CD4-positive, alpha-beta memory T cell (primary cell): ENCODE measurements at regions not wholly inside any gene's neighbourhood (a gene's known extent, or its start where the extent isn't known, plus 50 kb on each side); places are given as distances from the start of the nearest gene placed in this dataset.

Experiments
- CTCF ChIA-PET: fragments of 350-600 bp; sonication (Branson Sonifier 250); formaldehyde crosslinking; loops from one replicate; lab custom pipeline; 2021; ENCODE audit warnings: inconsistent platforms; ENCODE audit not compliant: partially characterized antibody; lab: Charles Lee
- POLR2A ChIA-PET: fragments of 350-600 bp; sonication (Branson Sonifier 250); formaldehyde crosslinking; loops from one replicate; lab custom pipeline; 2021; ENCODE audit not compliant: partially characterized antibody; lab: Charles Lee
- DNase-seq, 5 donors: peaks; one replicate each; pipeline versions ENCODE4 v3.0.0 to v3.0.0-alpha.2; 2020 to 2022; ENCODE audit warnings: mixed read lengths in 1 of 5
- H3K27ac ChIP-seq: one replicate; pipeline ENCODE4 v1.7.0; 2013; ENCODE audit warnings: low read depth, low read length
- H3K27me3 ChIP-seq: 2 replicates; pipeline ENCODE4 v1.7.0; 2013; ENCODE audit warnings: mild to moderate bottlenecking, low read length, moderate library complexity; ENCODE audit not compliant: insufficient read depth
- H3K36me3 ChIP-seq: 2 replicates; pipeline ENCODE4 v1.7.0; 2013; ENCODE audit warnings: mild to moderate bottlenecking, low read length, moderate library complexity; ENCODE audit not compliant: insufficient read depth
- H3K4me1 ChIP-seq: 2 replicates; pipeline ENCODE4 v1.7.0; 2013; ENCODE audit warnings: mild to moderate bottlenecking, low read length, moderate library complexity; ENCODE audit not compliant: insufficient read depth
- H3K4me3 ChIP-seq, 2 donors: one replicate each; pipeline ENCODE4 v1.7.0; 2013; ENCODE audit warnings: low read length in 2 of 2, mild to moderate bottlenecking in 1 of 2
- H3K9me3 ChIP-seq, 2 donors: one replicate each; pipeline ENCODE4 v1.7.0; 2013; ENCODE audit warnings: low read length in 2 of 2, control low read depth in 1 of 2; ENCODE audit not compliant: control insufficient read depth in 1 of 2
- H3K27ac Mint-ChIP-seq, 7 donors: one replicate each; pipeline ENCODE4 v1.8.0; 2020 to 2021; ENCODE audit warnings: mixed read lengths in 7 of 7, mild to moderate bottlenecking in 6 of 7, inconsistent platforms in 3 of 7, moderate library complexity in 3 of 7
- H3K27me3 Mint-ChIP-seq, 2 donors: one replicate each; pipeline ENCODE4 v1.8.0; 2020 to 2021; ENCODE audit warnings: mixed read lengths in 2 of 2
- H3K36me3 Mint-ChIP-seq, 2 donors: one replicate each; pipeline ENCODE4 v1.8.0; 2020 to 2021; ENCODE audit warnings: mixed read lengths in 2 of 2, inconsistent platforms in 1 of 2, mild to moderate bottlenecking in 1 of 2
- H3K4me1 Mint-ChIP-seq, 4 donors: one replicate each; pipeline ENCODE4 v1.8.0; 2020 to 2021; ENCODE audit warnings: mixed read lengths in 4 of 4, mild to moderate bottlenecking in 1 of 4
- H3K4me3 Mint-ChIP-seq, 8 donors: one replicate each; pipeline ENCODE4 v1.8.0; 2020 to 2021; ENCODE audit warnings: mixed read lengths in 8 of 8, mild to moderate bottlenecking in 7 of 8, moderate library complexity in 6 of 8, inconsistent platforms in 3 of 8
- H3K9me3 Mint-ChIP-seq, 8 donors: one replicate each; pipeline ENCODE4 v1.8.0; 2020 to 2021; ENCODE audit warnings: mixed read lengths in 8 of 8, mild to moderate bottlenecking in 5 of 8, inconsistent platforms in 3 of 8, moderate library complexity in 1 of 8
- intact Hi-C: fragments of 100-400 bp; cut with micrococcal nuclease; formaldehyde crosslinking; loops from one replicate; pipeline ENCODE4 v1.15.1; 2023

DNA sequence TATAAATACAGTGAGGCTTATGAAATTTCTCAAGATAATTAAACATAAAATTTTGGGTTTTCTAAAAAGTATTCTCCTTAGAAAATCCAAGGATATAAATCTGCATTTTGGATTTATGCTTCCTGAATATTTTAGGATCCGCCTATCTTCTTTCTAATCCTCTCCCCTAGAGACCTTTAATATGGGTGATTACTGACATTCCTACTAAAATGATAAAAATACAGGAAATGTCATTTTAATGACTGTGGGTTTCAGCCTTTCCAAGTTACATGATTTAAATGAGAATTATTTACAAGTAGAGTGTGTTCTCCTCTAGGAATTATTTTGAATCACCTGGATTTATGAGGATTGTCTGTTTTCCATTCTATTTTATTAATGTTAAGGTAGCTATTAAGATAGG is 150.4 kb downstream of the C7orf25 start:
- Mint-ChIP-seq H3K36me3 (no peaks in the 10 kb centered on the region), H3K27me3 (peaks cover 4 to 8% of the 10 kb centered on the region in 2 donors), H3K9me3 (peaks cover 0 to 6% (median 2%) of the 10 kb centered on the region in 8 donors), H3K27ac (no peak overlapping the region), H3K4me1 (no peaks in the 10 kb centered on the region), H3K4me3 (no peak overlapping the region)
- no peak for DNase-seq
- CTCF ChIA-PET = no interaction called here
- Histone ChIP-seq H3K27me3 (no peaks in the 10 kb centered on the region), H3K4me1 (no peaks in the 10 kb centered on the region), H3K27ac (no peak overlapping the region), H3K36me3 (no peaks in the 10 kb centered on the region), H3K4me3 (no peak overlapping the region), H3K9me3 (no peaks in the 10 kb centered on the region)
- POLR2A ChIA-PET = no interaction called here
- intact Hi-C loops = no loop called here

DNA sequence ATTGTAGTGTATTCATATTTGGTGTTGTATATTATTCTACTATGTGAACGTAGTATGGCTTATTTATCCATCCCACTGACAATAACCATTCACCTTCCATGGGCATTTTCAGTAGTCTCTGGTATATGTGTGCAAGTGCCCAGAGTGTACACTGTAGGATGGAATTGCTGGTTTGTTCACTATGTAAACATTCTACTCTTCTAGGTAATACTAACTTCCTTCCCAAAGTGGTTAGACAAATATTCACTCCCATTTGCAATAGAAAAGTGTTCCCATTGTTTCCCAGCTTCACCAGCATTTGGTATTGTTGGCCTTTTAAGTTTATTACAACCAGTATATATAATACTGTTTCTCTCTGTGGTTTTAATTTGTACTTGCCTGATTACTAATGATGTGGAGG is 153.7 kb downstream of the C7orf25 start:
- Mint-ChIP-seq H3K27ac (no peak overlapping the region), H3K4me3 (no peak overlapping the region), H3K36me3 (no peaks in the 10 kb centered on the region), H3K4me1 (no peaks in the 10 kb centered on the region), H3K27me3 (peaks cover 3 to 4% of the 10 kb centered on the region in 2 donors), H3K9me3 (peaks cover 0 to 4% (median under 1%) of the 10 kb centered on the region in 8 donors)
- ChIA-PET POLR2A (no interaction called here), CTCF (interaction anchor here (1.5 kb wide), 1 partner anchor 12 kb away, joined by 4 read pairs; no protein-coding TSS in a partner anchor)
- Histone ChIP-seq H3K27me3 (no peaks in the 10 kb centered on the region), H3K36me3 (no peaks in the 10 kb centered on the region), H3K4me1 (no peaks in the 10 kb centered on the region), H3K9me3 (no peaks in the 10 kb centered on the region), H3K4me3 (no peak overlapping the region), H3K27ac (no peak overlapping the region)
- DNase-seq = no peak
- intact Hi-C loops = no loop called here

DNA sequence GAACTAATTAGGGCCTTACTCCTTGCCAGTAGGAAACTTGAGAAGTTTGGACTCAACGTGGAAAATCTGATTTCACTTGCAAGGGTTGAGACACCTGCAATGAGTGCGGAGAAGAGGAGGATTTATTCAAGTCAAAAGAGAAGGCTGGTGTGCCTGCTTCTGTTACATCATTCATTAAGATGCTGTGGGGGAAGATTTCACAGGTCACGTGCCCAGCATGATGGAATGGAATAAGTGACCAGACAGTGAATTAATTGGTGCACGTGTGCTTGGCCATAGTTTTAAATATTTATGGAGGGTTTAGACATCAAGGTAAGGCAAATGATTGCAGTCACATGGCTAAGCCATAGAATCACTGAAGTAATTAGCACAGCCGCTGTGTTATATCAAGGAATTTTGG is 155.0 kb downstream of the C7orf25 start:
- ChIA-PET POLR2A (no interaction called here), CTCF (no interaction called here)
- peaks cover 1 to 6% of the 10 kb centered on the region in 2 donors for H3K27me3 Mint-ChIP-seq
- intact Hi-C loops = no loop called here
- no peaks in the 10 kb centered on the region for H3K27me3 ChIP-seq
- no peaks in the 10 kb centered on the region for H3K36me3 Mint-ChIP-seq
- no peak for DNase-seq
- no peaks in the 10 kb centered on the region for H3K4me1 Mint-ChIP-seq
- H3K4me3 ChIP-seq = no peak overlapping the region
- no peaks in the 10 kb centered on the region for H3K4me1 ChIP-seq
- H3K36me3 ChIP-seq = no peaks in the 10 kb centered on the region
- no peak overlapping the region for H3K27ac ChIP-seq
- no peak overlapping the region for H3K4me3 Mint-ChIP-seq
- no peak overlapping the region for H3K27ac Mint-ChIP-seq
- peaks cover 0 to 6% (median 0%) of the 10 kb centered on the region in 8 donors for H3K9me3 Mint-ChIP-seq
- no peaks in the 10 kb centered on the region for H3K9me3 ChIP-seq

DNA sequence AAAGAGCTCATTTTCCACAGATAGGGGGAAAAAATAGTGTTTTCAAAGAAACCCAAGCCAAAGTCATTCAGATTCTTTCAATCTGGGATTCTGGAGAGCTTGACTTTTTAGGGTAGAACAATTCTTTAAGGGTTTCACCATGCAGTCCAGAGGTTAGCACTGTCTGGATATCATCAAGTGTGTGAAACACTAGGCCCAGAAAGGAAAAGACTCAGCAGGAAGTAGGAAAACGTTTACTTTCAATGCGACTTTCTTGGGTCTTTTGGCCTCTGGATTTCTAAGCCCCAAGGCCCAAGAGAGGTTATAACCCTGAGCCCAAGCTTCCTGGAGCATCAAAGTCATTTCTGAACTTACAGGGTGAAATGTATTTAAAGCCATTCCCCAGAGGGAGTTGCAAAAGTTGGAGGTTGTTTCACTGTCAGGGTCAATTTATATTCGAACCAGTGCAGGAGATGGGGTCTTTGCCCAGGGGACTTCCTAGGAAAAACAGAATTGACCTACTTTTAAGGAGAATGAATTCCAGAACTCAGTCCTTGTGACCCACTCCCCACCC is 158.0 kb downstream of the C7orf25 start:
- H3K4me3 ChIP-seq = no peak overlapping the region
- Mint-ChIP-seq H3K27me3 (peaks cover under 1 to 5% of the 10 kb centered on the region in 2 donors), H3K27ac (no peak overlapping the region), H3K36me3 (no peaks in the 10 kb centered on the region), H3K4me1 (no peaks in the 10 kb centered on the region), H3K4me3 (no peak overlapping the region), H3K9me3 (peaks cover 0 to 6% (median 2%) of the 10 kb centered on the region in 8 donors)
- no peak overlapping the region for H3K27ac ChIP-seq
- ChIA-PET POLR2A (no interaction called here), CTCF (no interaction called here)
- H3K9me3 ChIP-seq = no peaks in the 10 kb centered on the region
- H3K27me3 ChIP-seq = no peaks in the 10 kb centered on the region
- H3K36me3 ChIP-seq = no peaks in the 10 kb centered on the region
- no peak for DNase-seq
- no peaks in the 10 kb centered on the region for H3K4me1 ChIP-seq
- intact Hi-C loops = no loop called here

DNA sequence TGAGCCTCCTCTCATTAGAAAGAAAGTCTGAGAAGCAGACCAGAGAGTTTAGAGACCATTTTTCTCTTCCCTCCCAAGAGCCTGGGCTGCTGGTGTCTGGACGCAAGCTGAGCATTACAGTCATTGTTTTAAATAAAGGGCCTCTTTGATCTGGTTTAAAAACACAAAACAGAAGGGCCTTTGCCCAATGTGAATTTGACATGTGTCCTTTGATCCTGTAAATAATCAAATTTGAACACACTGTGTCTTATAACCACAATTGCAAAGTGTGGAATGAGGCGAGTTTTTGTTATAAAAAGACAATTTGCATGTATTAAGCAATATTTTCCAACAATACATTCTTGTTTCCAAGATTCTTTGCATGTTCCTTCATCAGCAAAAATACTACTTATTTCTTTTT is 158.5 kb downstream of the C7orf25 start:
- Mint-ChIP-seq H3K4me1 (no peaks in the 10 kb centered on the region), H3K27me3 (peaks cover 0 to 4% of the 10 kb centered on the region in 2 donors), H3K4me3 (no peak overlapping the region), H3K36me3 (no peaks in the 10 kb centered on the region), H3K9me3 (peaks cover 0 to 6% (median 2%) of the 10 kb centered on the region in 8 donors), H3K27ac (no peak overlapping the region)
- Histone ChIP-seq H3K4me1 (no peaks in the 10 kb centered on the region), H3K4me3 (no peak overlapping the region), H3K36me3 (no peaks in the 10 kb centered on the region), H3K27me3 (no peaks in the 10 kb centered on the region), H3K9me3 (no peaks in the 10 kb centered on the region), H3K27ac (no peak overlapping the region)
- CTCF ChIA-PET = no interaction called here
- DNase-seq = no peak
- POLR2A ChIA-PET = no interaction called here
- intact Hi-C loops = no loop called here

DNA sequence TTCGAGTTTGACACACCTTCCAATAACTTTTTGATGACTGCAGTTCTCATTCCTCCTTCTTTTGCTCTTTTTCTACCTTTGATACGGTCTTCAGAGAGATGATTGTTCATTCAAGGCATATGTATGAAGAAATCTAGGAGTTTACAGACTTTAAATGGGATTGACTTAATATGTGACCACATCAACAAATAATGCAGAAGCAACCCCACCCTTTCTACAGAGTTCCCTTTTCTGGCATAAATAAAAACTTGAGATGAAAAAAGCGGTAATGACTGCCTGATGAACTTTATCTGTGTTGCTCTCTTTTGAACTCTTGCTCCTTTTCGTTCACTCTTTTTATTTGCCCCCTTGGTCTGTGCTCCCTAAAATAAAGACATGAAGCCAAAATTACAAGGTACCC is 161.7 kb downstream of the C7orf25 start:
- Mint-ChIP-seq H3K36me3 (no peaks in the 10 kb centered on the region), H3K4me3 (no peak overlapping the region), H3K4me1 (no peaks in the 10 kb centered on the region), H3K27me3 (peaks cover 0 to 4% of the 10 kb centered on the region in 2 donors), H3K27ac (no peak overlapping the region), H3K9me3 (peaks cover 0 to 15% (median 3%) of the 10 kb centered on the region in 8 donors)
- H3K36me3 ChIP-seq = no peaks in the 10 kb centered on the region
- ChIA-PET POLR2A (no interaction called here), CTCF (no interaction called here)
- no peak overlapping the region for H3K4me3 ChIP-seq
- H3K27ac ChIP-seq = no peak overlapping the region
- H3K27me3 ChIP-seq = no peaks in the 10 kb centered on the region
- H3K9me3 ChIP-seq = no peaks in the 10 kb centered on the region
- DNase-seq = no peak
- H3K4me1 ChIP-seq = no peaks in the 10 kb centered on the region
- intact Hi-C loops = no loop called here

DNA sequence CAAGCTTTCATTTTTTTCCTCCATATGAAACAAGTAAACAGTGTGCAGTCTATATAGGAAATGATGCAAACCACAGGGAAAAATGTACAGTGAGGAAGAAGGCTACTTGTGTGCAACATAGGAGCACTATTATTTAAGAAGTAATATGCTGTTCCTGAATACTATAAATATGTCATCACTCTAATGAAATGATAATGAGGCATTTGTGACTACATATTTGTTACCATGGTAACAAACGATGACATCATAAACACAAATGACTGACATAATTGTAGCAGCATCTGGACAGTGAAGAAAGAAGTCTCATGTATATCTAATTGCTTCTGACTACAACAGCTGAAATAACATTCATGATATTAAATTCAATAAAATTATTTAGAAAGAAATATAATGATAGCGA is 164.8 kb downstream of the C7orf25 start:
- H3K4me3 Mint-ChIP-seq = no peak overlapping the region
- H3K4me1 ChIP-seq = no peaks in the 10 kb centered on the region
- H3K27me3 ChIP-seq = no peaks in the 10 kb centered on the region
- intact Hi-C loops = no loop called here
- no peak overlapping the region for H3K27ac Mint-ChIP-seq
- ChIA-PET CTCF (interaction anchor here (0.7 to 1.5 kb wide), 3 partner anchors 9 to 303 kb away, joined by 4 to 5 read pairs (median 4); no protein-coding TSS in a partner anchor), POLR2A (no interaction called here)
- H3K27ac ChIP-seq = no peak overlapping the region
- H3K27me3 Mint-ChIP-seq = peaks cover 0 to 2% of the 10 kb centered on the region in 2 donors
- no peaks in the 10 kb centered on the region for H3K4me1 Mint-ChIP-seq
- H3K4me3 ChIP-seq = no peak overlapping the region
- no peaks in the 10 kb centered on the region for H3K9me3 ChIP-seq
- no peaks in the 10 kb centered on the region for H3K36me3 Mint-ChIP-seq
- H3K36me3 ChIP-seq = no peaks in the 10 kb centered on the region
- H3K9me3 Mint-ChIP-seq = peaks cover 0 to 15% (median 3%) of the 10 kb centered on the region in 8 donors
- DNase-seq = no peak
